ENCODE measurements at regions not wholly inside any gene's neighbourhood (a gene's known extent, or its start where the extent isn't known, plus 50 kb on each side); places are given as distances from the start of the nearest gene placed in this dataset.

GRCh38 chr2:104768694-104769093 lies 85.2 kb upstream of the POU3F3 start:
- no peaks in the 10 kb centered on the region for H3K9me3 ChIP-seq (ENCODE audit: control insufficient read depth, insufficient read depth, low read depth, low read length)
- H3K36me3 ChIP-seq (ENCODE audit: control insufficient read depth, insufficient read depth, low read length) = no peaks in the 10 kb centered on the region
- H4K20me1 ChIP-seq (ENCODE audit: control insufficient read depth, extremely low read depth, insufficient read depth, low read length) = no peaks in the 10 kb centered on the region
- no peaks in the 10 kb centered on the region for H3K4me1 ChIP-seq (ENCODE audit: control insufficient read depth, extremely low read depth, insufficient read depth, low read length)
- no peak overlapping the region for H3K4me3 ChIP-seq (replicated peaks in 1 of 4; ENCODE audit: control extremely low read depth in 1 of 4, insufficient read depth in 1 of 4, low read depth in 3 of 4, low read length in 4 of 4)
- no peak overlapping the region for H3K9ac ChIP-seq (ENCODE audit: insufficient read depth, low read length)
- TF ChIP-seq EZH2 (IDR thresholded peaks at IDR 0.05; ENCODE audit: low read length, missing control alignments) (no peak), CTCF (conservative IDR thresholded peaks at IDR 0.05 in 1 of 2, IDR thresholded peaks at IDR 0.05 in 1 of 2; ENCODE audit: low read depth in 1 of 2, low read length in 2 of 2) (no peak)
- no peaks in the 10 kb centered on the region for H3K27me3 ChIP-seq (ENCODE audit: control insufficient read depth, insufficient read depth, low read length)
- no peaks in the 10 kb centered on the region for H3K79me2 ChIP-seq (ENCODE audit: control insufficient read depth, insufficient read depth, low read length)
- no peak overlapping the region for H2AFZ ChIP-seq (ENCODE audit: low read length)
- no peak overlapping the region for H3K27ac ChIP-seq (ENCODE audit: insufficient read depth, low read length)
- DNase-seq (ENCODE audit: low read depth in 2 of 2) = peak in 1 of 2 donors; percentile 94
- H3K4me2 ChIP-seq (ENCODE audit: extremely low read depth, insufficient read depth, low read length) = no peak overlapping the region

DNA sequence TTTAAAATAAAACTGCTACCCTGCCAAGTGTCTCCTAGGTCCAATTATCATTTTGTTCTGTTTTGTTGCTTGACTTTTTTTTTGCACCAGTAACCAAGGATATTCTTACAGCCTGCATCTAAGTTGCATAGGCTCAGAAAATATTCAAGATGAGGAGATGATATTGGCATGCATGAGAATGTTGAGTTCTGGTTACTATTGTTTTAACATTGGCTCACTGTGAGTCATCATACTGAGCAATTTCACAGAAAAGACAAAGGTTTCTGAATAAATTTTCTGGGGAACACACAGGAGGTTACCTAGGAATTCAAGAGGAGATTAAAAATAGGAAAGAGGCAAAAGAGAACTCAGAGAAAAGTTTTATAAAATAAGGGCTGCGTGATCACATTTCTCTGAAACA lies 84.8 kb upstream of the POU3F3 start:
- H3K27me3 ChIP-seq (ENCODE audit: control insufficient read depth, insufficient read depth, low read length) = no peaks in the 10 kb centered on the region

DNA sequence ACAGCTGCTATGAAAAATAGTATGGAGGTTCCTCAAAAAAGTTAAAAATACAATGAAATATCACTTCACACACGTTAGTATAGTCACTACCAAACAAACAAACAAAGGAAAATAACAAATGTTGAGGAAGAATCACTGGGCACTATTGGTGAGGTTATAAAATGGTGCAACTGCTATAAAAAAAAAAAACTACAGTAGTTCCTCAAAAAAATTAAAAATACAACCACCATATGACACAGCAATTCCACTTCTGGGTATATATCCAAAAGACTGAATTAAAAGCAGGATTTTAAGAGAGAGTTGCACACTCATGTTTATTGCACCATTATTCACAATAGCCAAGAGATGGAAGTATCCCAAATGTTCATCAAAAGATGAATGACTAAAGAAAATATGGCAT lies 80.9 kb upstream of the POU3F3 start:
- no peak for DNase-seq (ENCODE audit: low read depth in 2 of 2)
- Histone ChIP-seq H3K9me3 (ENCODE audit: control insufficient read depth, insufficient read depth, low read depth, low read length) (no peaks in the 10 kb centered on the region), H3K27me3 (ENCODE audit: control insufficient read depth, insufficient read depth, low read length) (no peaks in the 10 kb centered on the region), H3K27ac (ENCODE audit: insufficient read depth, low read length) (no peak overlapping the region), H2AFZ (ENCODE audit: low read length) (no peak overlapping the region), H3K4me3 (replicated peaks in 1 of 4; ENCODE audit: control extremely low read depth in 1 of 4, insufficient read depth in 1 of 4, low read depth in 3 of 4, low read length in 4 of 4) (no peak overlapping the region), H3K36me3 (ENCODE audit: control insufficient read depth, insufficient read depth, low read length) (no peaks in the 10 kb centered on the region), H3K4me1 (ENCODE audit: control insufficient read depth, extremely low read depth, insufficient read depth, low read length) (no peaks in the 10 kb centered on the region), H3K79me2 (ENCODE audit: control insufficient read depth, insufficient read depth, low read length) (no peaks in the 10 kb centered on the region), H3K9ac (ENCODE audit: insufficient read depth, low read length) (no peak overlapping the region), H3K4me2 (ENCODE audit: extremely low read depth, insufficient read depth, low read length) (no peak overlapping the region), H4K20me1 (ENCODE audit: control insufficient read depth, extremely low read depth, insufficient read depth, low read length) (no peaks in the 10 kb centered on the region)
- no peak for TF ChIP-seq CTCF (conservative IDR thresholded peaks at IDR 0.05 in 1 of 2, IDR thresholded peaks at IDR 0.05 in 1 of 2; ENCODE audit: low read depth in 1 of 2, low read length in 2 of 2)
- TF ChIP-seq EZH2 (IDR thresholded peaks at IDR 0.05; ENCODE audit: low read length, missing control alignments) = no peak

More for the DNA sequence above, 84.8 kb upstream of the POU3F3 start:
- Histone ChIP-seq H2AFZ (ENCODE audit: low read length) (no peak overlapping the region), H4K20me1 (ENCODE audit: control insufficient read depth, extremely low read depth, insufficient read depth, low read length) (no peaks in the 10 kb centered on the region), H3K27ac (ENCODE audit: insufficient read depth, low read length) (no peak overlapping the region), H3K79me2 (ENCODE audit: control insufficient read depth, insufficient read depth, low read length) (no peaks in the 10 kb centered on the region), H3K4me3 (replicated peaks in 1 of 4; ENCODE audit: control extremely low read depth in 1 of 4, insufficient read depth in 1 of 4, low read depth in 3 of 4, low read length in 4 of 4) (no peak overlapping the region), H3K4me1 (ENCODE audit: control insufficient read depth, extremely low read depth, insufficient read depth, low read length) (no peaks in the 10 kb centered on the region), H3K9ac (ENCODE audit: insufficient read depth, low read length) (no peak overlapping the region), H3K4me2 (ENCODE audit: extremely low read depth, insufficient read depth, low read length) (no peak overlapping the region), H3K9me3 (ENCODE audit: control insufficient read depth, insufficient read depth, low read depth, low read length) (no peaks in the 10 kb centered on the region), H3K36me3 (ENCODE audit: control insufficient read depth, insufficient read depth, low read length) (no peaks in the 10 kb centered on the region)
- TF ChIP-seq EZH2 (IDR thresholded peaks at IDR 0.05; ENCODE audit: low read length, missing control alignments) (no peak), CTCF (conservative IDR thresholded peaks at IDR 0.05 in 1 of 2, IDR thresholded peaks at IDR 0.05 in 1 of 2; ENCODE audit: low read depth in 1 of 2, low read length in 2 of 2) (no peak)
- peak; percentile 8 to 96 for DNase-seq (ENCODE audit: low read depth in 2 of 2)

Data from fibroblast of lung (primary cell).